Activated CD8-positive, alpha-beta memory T cell treated with anti-CD3 and anti-CD28 coated beads, Interleukin-2, amount 10 ng/mL, durations not matched to agents 7 days and 5 days (primary cell): ENCODE measurements at regions not wholly inside any gene's neighbourhood (a gene's known extent, or its start where the extent isn't known, plus 50 kb on each side); places are given as distances from the start of the nearest gene placed in this dataset.

Source experiments
- ATAC-seq: fragments of 150-1000 bp; cut with Tn5 transposase; one replicate; pipeline ENCODE4 v1.10.0; 2021; ENCODE audit warnings: moderate library complexity
- CTCF ChIA-PET: fragments of 350-600 bp; sonication (Branson Sonifier 250); formaldehyde crosslinking; loops from one replicate; lab custom pipeline; 2021; ENCODE audit warnings: antibody characterized with exemption; lab: Charles Lee
- DNase-seq: peaks from one replicate; pipeline ENCODE4 v3.0.0-alpha.2; 2020
- H3K27ac Mint-ChIP-seq: one replicate; pipeline ENCODE4 v1.8.0; 2021; ENCODE audit warnings: mild to moderate bottlenecking, mixed read lengths
- H3K27me3 Mint-ChIP-seq: one replicate; pipeline ENCODE4 v1.8.0; 2021; ENCODE audit warnings: mixed read lengths
- H3K36me3 Mint-ChIP-seq: one replicate; pipeline ENCODE4 v1.8.0; 2021; ENCODE audit warnings: mild to moderate bottlenecking, mixed read lengths
- H3K4me1 Mint-ChIP-seq: one replicate; pipeline ENCODE4 v1.8.0; 2021; ENCODE audit warnings: mixed read lengths
- H3K4me3 Mint-ChIP-seq: one replicate; pipeline ENCODE4 v1.8.0; 2021; ENCODE audit warnings: mild to moderate bottlenecking, moderate library complexity, mixed read lengths
- H3K9me3 Mint-ChIP-seq: one replicate; pipeline ENCODE4 v1.8.0; 2022; ENCODE audit warnings: low read depth, mixed read lengths

- Mint-ChIP-seq H3K4me3 (no peak overlapping the region), H3K9me3 (peaks cover 4% of the 10 kb centered on the region), H3K4me1 (no peaks in the 10 kb centered on the region), H3K27ac (no peak overlapping the region), H3K27me3 (peaks cover 26% of the 10 kb centered on the region), H3K36me3 (peaks cover under 1% of the 10 kb centered on the region)
- CTCF ChIA-PET: no interaction called here
- no peak for DNase-seq
- ATAC-seq: no peak
These were observed 94.6 kb downstream of the KCNA5 start for GRCh38 chr12:5138256-5138655.

- DNase-seq (no peak), ATAC-seq (no peak)
- Mint-ChIP-seq H3K4me3 (no peak overlapping the region), H3K9me3 (peaks cover 5% of the 10 kb centered on the region), H3K4me1 (no peaks in the 10 kb centered on the region), H3K27me3 (peaks cover 23% of the 10 kb centered on the region), H3K36me3 (peaks cover 1% of the 10 kb centered on the region), H3K27ac (no peak overlapping the region)
- CTCF ChIA-PET: no interaction called here
These were observed 95.2 kb downstream of the KCNA5 start for GRCh38 chr12:5138845-5139244.

DNA sequence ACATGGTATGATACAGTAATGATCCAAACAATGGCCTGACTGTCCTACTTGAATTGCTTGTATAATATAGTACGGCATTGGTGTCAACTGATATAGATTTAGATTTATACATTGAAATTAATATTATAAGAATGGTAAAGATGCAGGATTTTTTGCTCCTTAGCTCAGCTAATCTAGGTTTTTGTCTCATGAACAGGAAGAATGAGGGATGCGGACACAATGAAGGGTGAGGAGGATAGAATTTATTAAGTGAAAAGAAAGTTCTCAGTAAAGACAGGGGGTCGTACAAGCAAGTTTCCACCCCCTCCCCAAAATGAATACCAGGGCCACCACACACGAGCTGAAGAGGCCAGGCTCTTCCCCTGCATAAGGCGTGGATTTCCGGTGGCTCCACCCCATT lies 96.1 kb downstream of the KCNA5 start:
- H3K4me3 Mint-ChIP-seq: no peak overlapping the region
- peaks cover 17% of the 10 kb centered on the region for H3K27me3 Mint-ChIP-seq
- peaks cover 1% of the 10 kb centered on the region for H3K36me3 Mint-ChIP-seq
- CTCF ChIA-PET: no interaction called here
- H3K9me3 Mint-ChIP-seq: peaks cover 5% of the 10 kb centered on the region
- no peak for DNase-seq
- no peak for ATAC-seq
- no peak overlapping the region for H3K27ac Mint-ChIP-seq
- H3K4me1 Mint-ChIP-seq: no peaks in the 10 kb centered on the region

DNA sequence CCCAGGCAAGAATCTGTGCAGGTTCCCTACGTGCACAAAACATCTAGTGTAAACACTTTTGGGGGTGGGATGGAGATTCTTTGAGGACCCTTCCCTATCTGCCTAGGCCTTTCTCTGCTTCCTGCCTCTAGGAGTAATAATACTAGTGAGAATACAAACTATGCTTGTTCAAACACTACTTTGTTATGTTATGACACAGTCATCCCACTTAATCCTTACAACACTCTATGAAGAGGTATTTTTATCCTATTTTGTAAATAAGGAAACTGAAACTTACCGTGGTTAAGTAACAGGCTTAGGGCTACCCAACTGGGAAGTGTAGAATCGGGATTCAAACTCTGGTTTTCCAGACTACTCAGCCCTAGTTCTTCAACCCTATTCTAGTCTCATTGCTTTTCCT lies 96.5 kb downstream of the KCNA5 start:
- peaks cover 5% of the 10 kb centered on the region for H3K9me3 Mint-ChIP-seq
- CTCF ChIA-PET: no interaction called here
- H3K4me1 Mint-ChIP-seq: no peaks in the 10 kb centered on the region
- H3K27me3 Mint-ChIP-seq: peaks cover 13% of the 10 kb centered on the region
- ATAC-seq (no peak), DNase-seq (no peak)
- no peak overlapping the region for H3K27ac Mint-ChIP-seq
- H3K36me3 Mint-ChIP-seq: peaks cover 1% of the 10 kb centered on the region
- no peak overlapping the region for H3K4me3 Mint-ChIP-seq

DNA sequence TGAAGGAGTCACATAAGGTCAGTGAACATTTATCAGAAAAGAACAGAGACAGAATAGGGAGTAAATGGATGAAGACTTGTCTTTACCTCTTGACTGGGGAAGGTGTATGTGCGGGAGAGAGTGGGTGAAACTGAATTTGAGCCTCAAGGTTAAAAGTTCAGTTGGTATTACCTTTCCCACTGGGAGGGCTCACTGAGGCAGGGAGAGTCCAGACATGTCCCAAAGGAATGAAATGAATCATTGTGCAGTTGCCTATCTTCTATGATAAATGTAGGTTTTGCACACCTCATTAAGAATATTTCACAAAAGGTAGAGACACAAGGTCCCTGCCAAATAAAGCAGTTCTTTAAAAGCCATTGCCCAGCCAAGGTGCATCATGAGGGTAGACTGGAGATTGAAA lies 105.2 kb downstream of the KCNA5 start:
- DNase-seq (no peak), ATAC-seq (no peak)
- Mint-ChIP-seq H3K4me3 (no peak overlapping the region), H3K36me3 (no peaks in the 10 kb centered on the region), H3K27ac (no peak overlapping the region), H3K4me1 (no peaks in the 10 kb centered on the region), H3K9me3 (no peaks in the 10 kb centered on the region), H3K27me3 (no peaks in the 10 kb centered on the region)
- CTCF ChIA-PET: no interaction called here

DNA sequence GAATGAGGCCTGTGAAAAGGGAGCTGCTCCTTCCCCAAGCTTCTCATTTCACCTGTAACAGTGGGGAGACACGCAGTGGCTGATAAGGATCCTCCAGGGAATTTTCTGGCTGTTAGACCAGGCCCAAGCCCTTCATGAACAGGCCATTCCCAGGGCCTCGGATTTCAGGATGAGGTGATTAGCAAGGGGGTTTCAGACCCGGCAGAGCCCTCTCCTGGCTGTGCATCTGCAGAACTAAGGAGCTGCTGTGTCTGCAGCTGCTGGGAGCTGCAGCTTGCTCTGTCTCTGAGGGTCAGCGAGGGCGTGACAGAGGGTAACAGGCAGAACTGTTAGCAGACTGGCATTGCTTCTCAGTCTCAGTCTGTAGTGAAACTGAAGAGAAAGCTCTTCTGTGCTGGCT lies 110.4 kb downstream of the KCNA5 start:
- no peaks in the 10 kb centered on the region for H3K36me3 Mint-ChIP-seq
- CTCF ChIA-PET: no interaction called here

GRCh38 chr12:5155866-5156265 lies 112.2 kb downstream of the KCNA5 start:
- H3K36me3 Mint-ChIP-seq: no peaks in the 10 kb centered on the region
- no peak overlapping the region for H3K4me3 Mint-ChIP-seq
- DNase-seq (no peak), ATAC-seq (no peak)
- H3K27ac Mint-ChIP-seq: no peak overlapping the region
- CTCF ChIA-PET: no interaction called here
- H3K9me3 Mint-ChIP-seq: no peaks in the 10 kb centered on the region
- H3K4me1 Mint-ChIP-seq: no peaks in the 10 kb centered on the region
- no peaks in the 10 kb centered on the region for H3K27me3 Mint-ChIP-seq

More for the DNA sequence above, 110.4 kb downstream of the KCNA5 start:
- Mint-ChIP-seq H3K27ac (no peak overlapping the region), H3K4me1 (no peaks in the 10 kb centered on the region), H3K9me3 (no peaks in the 10 kb centered on the region), H3K4me3 (no peak overlapping the region), H3K27me3 (no peaks in the 10 kb centered on the region)
- no peak for DNase-seq
- no peak for ATAC-seq

DNA sequence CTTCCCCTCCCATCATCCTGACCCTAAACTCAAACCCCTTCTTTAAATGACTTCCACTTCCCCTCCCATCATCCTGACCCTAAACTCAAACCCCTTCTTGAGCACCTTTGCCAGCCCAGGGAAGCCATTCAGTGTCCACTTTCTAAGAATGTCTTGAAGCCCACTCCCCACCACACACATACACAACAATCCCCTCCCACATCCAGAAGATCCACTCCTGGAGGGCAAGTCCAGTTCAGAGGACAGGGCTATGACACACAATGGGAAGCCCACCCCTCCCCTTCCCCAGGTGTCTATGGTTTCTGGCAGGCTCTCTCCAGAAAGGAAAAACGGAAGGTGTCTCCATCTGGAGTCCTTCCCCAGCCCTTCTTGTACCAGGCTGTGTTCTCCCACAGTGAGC lies 117.1 kb downstream of the KCNA5 start:
- no peaks in the 10 kb centered on the region for H3K36me3 Mint-ChIP-seq
- peaks cover 3% of the 10 kb centered on the region for H3K27me3 Mint-ChIP-seq
- CTCF ChIA-PET: no interaction called here
- no peak overlapping the region for H3K4me3 Mint-ChIP-seq
- DNase-seq (no peak), ATAC-seq (no peak)
- H3K4me1 Mint-ChIP-seq: no peaks in the 10 kb centered on the region
- H3K9me3 Mint-ChIP-seq: no peaks in the 10 kb centered on the region
- no peak overlapping the region for H3K27ac Mint-ChIP-seq

DNA sequence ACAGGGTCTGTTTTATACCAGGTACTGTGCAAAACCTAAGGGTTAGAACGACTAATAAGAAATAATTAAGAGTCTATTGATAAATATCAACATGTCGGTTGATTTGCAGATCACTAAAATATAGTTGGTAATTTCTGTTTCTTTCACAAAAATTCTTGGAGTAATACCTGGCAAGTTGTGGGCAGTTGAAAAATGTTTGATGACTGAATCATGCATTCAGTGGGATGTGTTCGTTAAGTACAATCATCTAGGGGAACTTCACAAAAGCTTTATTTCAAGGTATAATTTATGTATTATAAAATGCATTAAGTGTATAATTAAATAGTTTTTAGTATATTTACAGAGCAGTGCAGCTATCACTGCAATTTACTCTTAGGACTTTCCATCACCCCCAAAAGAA lies 120.0 kb downstream of the KCNA5 start:
- no peak for ATAC-seq
- CTCF ChIA-PET: interaction anchor here (0.6 kb wide), 1 partner anchor 612 kb away, joined by 3 read pairs; no protein-coding TSS in a partner anchor
- Mint-ChIP-seq H3K9me3 (no peaks in the 10 kb centered on the region), H3K27ac (no peak overlapping the region), H3K4me3 (no peak overlapping the region), H3K4me1 (no peaks in the 10 kb centered on the region), H3K36me3 (no peaks in the 10 kb centered on the region), H3K27me3 (peaks cover 3% of the 10 kb centered on the region)
- DNase-seq: no peak

- DNase-seq (no peak), ATAC-seq (no peak)
- peaks cover 3% of the 10 kb centered on the region for H3K27me3 Mint-ChIP-seq
- no peak overlapping the region for H3K27ac Mint-ChIP-seq
- H3K4me3 Mint-ChIP-seq: no peak overlapping the region
- H3K4me1 Mint-ChIP-seq: no peaks in the 10 kb centered on the region
- CTCF ChIA-PET: no interaction called here
- H3K9me3 Mint-ChIP-seq: no peaks in the 10 kb centered on the region
- no peaks in the 10 kb centered on the region for H3K36me3 Mint-ChIP-seq
These were observed 121.8 kb downstream of the KCNA5 start for GRCh38 chr12:5165296-5165970.

- no peak for ATAC-seq
- Mint-ChIP-seq H3K27ac (no peak overlapping the region), H3K4me1 (no peaks in the 10 kb centered on the region), H3K9me3 (no peaks in the 10 kb centered on the region), H3K27me3 (peaks cover 3% of the 10 kb centered on the region), H3K36me3 (no peaks in the 10 kb centered on the region), H3K4me3 (no peak overlapping the region)
- CTCF ChIA-PET: no interaction called here
- no peak for DNase-seq
These were observed 123.3 kb downstream of the KCNA5 start for GRCh38 chr12:5166976-5167375.

- H3K27me3 Mint-ChIP-seq: peaks cover 3% of the 10 kb centered on the region
- no peaks in the 10 kb centered on the region for H3K4me1 Mint-ChIP-seq
- H3K4me3 Mint-ChIP-seq: no peak overlapping the region
- H3K27ac Mint-ChIP-seq: no peak overlapping the region
- CTCF ChIA-PET: no interaction called here
- DNase-seq (no peak), ATAC-seq (no peak)
- no peaks in the 10 kb centered on the region for H3K36me3 Mint-ChIP-seq
- no peaks in the 10 kb centered on the region for H3K9me3 Mint-ChIP-seq
These were observed 124.5 kb downstream of the KCNA5 start for GRCh38 chr12:5168148-5168547.

- DNase-seq (no peak), ATAC-seq (no peak)
- Mint-ChIP-seq H3K4me1 (no peaks in the 10 kb centered on the region), H3K4me3 (no peak overlapping the region), H3K27me3 (no peaks in the 10 kb centered on the region), H3K9me3 (no peaks in the 10 kb centered on the region), H3K36me3 (no peaks in the 10 kb centered on the region), H3K27ac (no peak overlapping the region)
- CTCF ChIA-PET: no interaction called here
These were observed 127.2 kb downstream of the KCNA5 start for GRCh38 chr12:5170844-5171243.

DNA sequence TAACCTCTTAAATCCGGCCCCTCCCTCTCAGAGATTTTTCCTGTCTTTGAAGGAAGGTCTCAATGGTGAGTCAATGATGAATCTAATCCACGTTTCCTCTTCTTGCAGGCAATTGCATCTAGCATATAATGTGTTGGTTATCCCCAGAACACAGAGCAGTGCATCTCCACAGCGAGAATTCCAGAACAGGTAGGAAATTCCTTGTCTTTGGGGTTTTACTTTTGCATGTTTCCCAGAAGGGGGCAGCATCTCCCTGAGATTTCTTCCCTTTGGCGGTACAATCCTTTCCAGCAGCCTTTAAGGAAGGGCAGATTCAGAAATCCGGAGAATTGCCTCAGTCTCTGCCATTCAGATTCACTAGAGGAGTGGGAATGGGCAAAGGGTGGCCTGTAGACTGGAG lies 128.0 kb downstream of the KCNA5 start:
- Mint-ChIP-seq H3K36me3 (no peaks in the 10 kb centered on the region), H3K27ac (no peak overlapping the region), H3K4me3 (no peak overlapping the region), H3K27me3 (no peaks in the 10 kb centered on the region), H3K9me3 (no peaks in the 10 kb centered on the region), H3K4me1 (no peaks in the 10 kb centered on the region)
- CTCF ChIA-PET: no interaction called here
- DNase-seq (no peak), ATAC-seq (no peak)

DNA sequence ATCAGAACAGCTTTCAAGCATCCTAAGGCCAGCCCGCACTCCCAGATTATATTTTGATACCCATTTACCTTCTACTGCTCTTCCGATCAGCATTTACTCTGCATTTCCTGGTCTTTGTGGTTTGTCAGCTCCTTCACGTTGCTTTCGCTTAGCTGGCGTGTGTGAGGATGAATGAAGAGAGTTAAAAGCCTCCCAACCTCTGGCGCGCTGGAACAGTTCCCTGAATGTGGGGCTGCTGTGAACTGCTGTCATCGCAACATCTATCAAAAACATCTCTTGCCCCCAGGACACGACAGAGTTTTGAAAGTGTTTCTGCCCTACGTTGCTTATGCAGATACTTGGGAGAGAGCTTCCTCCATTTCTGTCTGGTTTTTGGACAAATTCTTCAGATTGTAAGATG lies 129.2 kb downstream of the KCNA5 start:
- Mint-ChIP-seq H3K4me3 (no peak overlapping the region), H3K4me1 (no peaks in the 10 kb centered on the region), H3K9me3 (no peaks in the 10 kb centered on the region), H3K27ac (no peak overlapping the region), H3K36me3 (no peaks in the 10 kb centered on the region), H3K27me3 (no peaks in the 10 kb centered on the region)
- ATAC-seq (no peak), DNase-seq (no peak)
- CTCF ChIA-PET: no interaction called here
